ENCODE measurements at regions not wholly inside any gene's neighbourhood (a gene's known extent, or its start where the extent isn't known, plus 50 kb on each side); places are given as distances from the start of the nearest gene placed in this dataset.

DNA sequence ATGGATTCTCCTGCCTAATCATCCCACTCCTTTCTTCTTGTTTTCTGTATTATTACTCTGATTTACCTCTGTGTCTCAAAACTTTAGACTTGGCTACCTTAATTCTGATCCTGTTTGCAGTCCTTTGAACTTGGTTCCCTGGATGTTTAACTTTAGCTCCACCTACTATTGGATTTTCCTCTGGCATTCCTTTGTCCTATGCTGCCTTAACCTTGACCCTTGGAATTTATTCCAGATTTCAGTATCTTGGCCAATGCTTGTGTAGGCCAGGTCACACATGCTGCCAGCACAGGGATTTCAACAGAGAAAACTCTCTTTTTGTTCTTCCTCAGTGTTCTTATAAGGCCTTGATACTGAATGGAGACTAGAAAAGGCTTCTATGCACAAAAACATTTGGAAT lies 65.0 kb upstream of the DNAJC19 start:
- DNase-seq (ENCODE audit: extremely low read depth, low read depth), result no peak
- TF ChIP-seq, protein P1, sequence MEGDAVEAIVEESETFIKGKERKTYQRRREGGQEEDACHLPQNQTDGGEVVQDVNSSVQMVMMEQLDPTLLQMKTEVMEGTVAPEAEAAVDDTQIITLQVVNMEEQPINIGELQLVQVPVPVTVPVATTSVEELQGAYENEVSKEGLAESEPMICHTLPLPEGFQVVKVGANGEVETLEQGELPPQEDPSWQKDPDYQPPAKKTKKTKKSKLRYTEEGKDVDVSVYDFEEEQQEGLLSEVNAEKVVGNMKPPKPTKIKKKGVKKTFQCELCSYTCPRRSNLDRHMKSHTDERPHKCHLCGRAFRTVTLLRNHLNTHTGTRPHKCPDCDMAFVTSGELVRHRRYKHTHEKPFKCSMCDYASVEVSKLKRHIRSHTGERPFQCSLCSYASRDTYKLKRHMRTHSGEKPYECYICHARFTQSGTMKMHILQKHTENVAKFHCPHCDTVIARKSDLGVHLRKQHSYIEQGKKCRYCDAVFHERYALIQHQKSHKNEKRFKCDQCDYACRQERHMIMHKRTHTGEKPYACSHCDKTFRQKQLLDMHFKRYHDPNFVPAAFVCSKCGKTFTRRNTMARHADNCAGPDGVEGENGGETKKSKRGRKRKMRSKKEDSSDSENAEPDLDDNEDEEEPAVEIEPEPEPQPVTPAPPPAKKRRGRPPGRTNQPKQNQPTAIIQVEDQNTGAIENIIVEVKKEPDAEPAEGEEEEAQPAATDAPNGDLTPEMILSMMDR (IDR thresholded peaks at IDR 0.05; ENCODE audit: low read depth, low read length), result no peak

- TF ChIP-seq, protein P1 (IDR thresholded peaks at IDR 0.05; ENCODE audit: low read depth, low read length), result no peak
- DNase-seq (ENCODE audit: extremely low read depth, low read depth), result no peak
These were observed 62.7 kb upstream of the DNAJC19 start for GRCh38 chr3:181052256-181052655.

- TF ChIP-seq, protein P1 (IDR thresholded peaks at IDR 0.05; ENCODE audit: low read depth, low read length), result no peak
- DNase-seq (ENCODE audit: extremely low read depth, low read depth), result no peak
These were observed 61.2 kb upstream of the DNAJC19 start for GRCh38 chr3:181050738-181051137.

DNA sequence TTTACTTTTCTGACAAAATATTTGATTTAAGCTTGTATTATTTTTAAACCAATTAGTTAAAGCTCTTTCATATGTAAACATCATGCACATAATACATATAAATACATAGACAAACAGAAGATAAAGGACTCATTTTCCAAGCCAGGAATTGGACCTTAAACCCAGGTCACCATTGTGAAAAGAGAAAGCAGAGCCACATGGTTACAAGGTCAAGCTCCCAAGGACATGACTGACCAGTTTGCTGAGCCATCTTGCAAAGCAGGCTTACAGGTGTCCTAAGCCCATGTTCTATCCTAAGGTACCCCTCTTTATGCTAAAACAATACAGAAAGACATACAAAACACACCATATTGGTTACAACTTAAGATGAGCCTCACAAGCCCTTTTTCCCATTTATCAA lies 50.5 kb upstream of the DNAJC19 start:
- DNase-seq (ENCODE audit: extremely low read depth, low read depth), result no peak
- TF ChIP-seq, protein P1 (IDR thresholded peaks at IDR 0.05; ENCODE audit: low read depth, low read length), result no peak
